ENCODE measurements at regions not wholly inside any gene's neighbourhood (a gene's known extent, or its start where the extent isn't known, plus 50 kb on each side); places are given as distances from the start of the nearest gene placed in this dataset.

GRCh38 chr9:134515026-134515821, 126.4 kb upstream of the COL5A1 start:
- H3K4me1 ChIP-seq (ENCODE audit: control insufficient read depth in 2 of 2, insufficient read depth in 2 of 2, low read length in 1 of 2): no peaks in the 10 kb centered on the region
- no peaks in the 10 kb centered on the region for H3K27me3 ChIP-seq (ENCODE audit: control insufficient read depth in 1 of 2, insufficient read depth in 2 of 2, low read length in 2 of 2)
- peaks cover 0 to 3% of the 10 kb centered on the region in 2 donors for H3K9me3 ChIP-seq (ENCODE audit: control insufficient read depth in 2 of 2, insufficient read depth in 1 of 2, low read depth in 1 of 2, low read length in 1 of 2)
- H3K4me3 ChIP-seq (ENCODE audit: low read depth in 1 of 2, low read length in 2 of 2): no peak overlapping the region
- no peaks in the 10 kb centered on the region for H3K36me3 ChIP-seq (ENCODE audit: control insufficient read depth in 2 of 2, insufficient read depth in 2 of 2, low read length in 1 of 2)
- WGBS, 2 donors: 55 to 63% methylated on average over 14 of the region's 14 CpGs
- no peak overlapping the region for H3K27ac ChIP-seq (ENCODE audit: low read depth in 2 of 2, low read length in 1 of 2)

GRCh38 chr9:134516464-134516863, 125.1 kb upstream of the COL5A1 start:
- H3K27ac ChIP-seq (ENCODE audit: low read depth in 2 of 2, low read length in 1 of 2): no peak overlapping the region
- H3K27me3 ChIP-seq (ENCODE audit: control insufficient read depth in 1 of 2, insufficient read depth in 2 of 2, low read length in 2 of 2): no peaks in the 10 kb centered on the region
- no peaks in the 10 kb centered on the region for H3K36me3 ChIP-seq (ENCODE audit: control insufficient read depth in 2 of 2, insufficient read depth in 2 of 2, low read length in 1 of 2)
- peaks cover 0 to 6% of the 10 kb centered on the region in 2 donors for H3K9me3 ChIP-seq (ENCODE audit: control insufficient read depth in 2 of 2, insufficient read depth in 1 of 2, low read depth in 1 of 2, low read length in 1 of 2)
- no peaks in the 10 kb centered on the region for H3K4me1 ChIP-seq (ENCODE audit: control insufficient read depth in 2 of 2, insufficient read depth in 2 of 2, low read length in 1 of 2)
- H3K4me3 ChIP-seq (ENCODE audit: low read depth in 1 of 2, low read length in 2 of 2): no peak overlapping the region
- 82 to 91% methylated on average over 5 of the region's 5 CpGs for WGBS, 2 donors

- Histone ChIP-seq H3K27me3 (ENCODE audit: control insufficient read depth in 1 of 2, insufficient read depth in 2 of 2, low read length in 2 of 2) (no peaks in the 10 kb centered on the region), H3K27ac (ENCODE audit: low read depth in 2 of 2, low read length in 1 of 2) (no peak overlapping the region), H3K4me3 (ENCODE audit: low read depth in 1 of 2, low read length in 2 of 2) (no peak overlapping the region), H3K36me3 (ENCODE audit: control insufficient read depth in 2 of 2, insufficient read depth in 2 of 2, low read length in 1 of 2) (no peaks in the 10 kb centered on the region), H3K4me1 (ENCODE audit: control insufficient read depth in 2 of 2, insufficient read depth in 2 of 2, low read length in 1 of 2) (no peaks in the 10 kb centered on the region), H3K9me3 (ENCODE audit: control insufficient read depth in 2 of 2, insufficient read depth in 1 of 2, low read depth in 1 of 2, low read length in 1 of 2) (peaks cover 0 to 6% of the 10 kb centered on the region in 2 donors)
- WGBS, 2 donors: 80 to 84% methylated on average over 18 of the region's 18 CpGs
Observed at GRCh38 chr9:134517069-134517680, 124.4 kb upstream of the COL5A1 start.

- no peaks in the 10 kb centered on the region for H3K4me1 ChIP-seq (ENCODE audit: control insufficient read depth in 2 of 2, insufficient read depth in 2 of 2, low read length in 1 of 2)
- no peaks in the 10 kb centered on the region for H3K36me3 ChIP-seq (ENCODE audit: control insufficient read depth in 2 of 2, insufficient read depth in 2 of 2, low read length in 1 of 2)
- WGBS, 2 donors: 75 to 87% methylated on average over 22 to 28 of the region's 28 CpGs
- no peak overlapping the region for H3K27ac ChIP-seq (ENCODE audit: low read depth in 2 of 2, low read length in 1 of 2)
- peaks cover 0 to 6% of the 10 kb centered on the region in 2 donors for H3K9me3 ChIP-seq (ENCODE audit: control insufficient read depth in 2 of 2, insufficient read depth in 1 of 2, low read depth in 1 of 2, low read length in 1 of 2)
- H3K4me3 ChIP-seq (ENCODE audit: low read depth in 1 of 2, low read length in 2 of 2): no peak overlapping the region
- no peaks in the 10 kb centered on the region for H3K27me3 ChIP-seq (ENCODE audit: control insufficient read depth in 1 of 2, insufficient read depth in 2 of 2, low read length in 2 of 2)
Observed at GRCh38 chr9:134518004-134518606, 123.5 kb upstream of the COL5A1 start.

- 78 to 82% methylated on average over 15 of the region's 15 CpGs for WGBS, 2 donors
Observed at GRCh38 chr9:134519375-134520070, 122.1 kb upstream of the COL5A1 start.

GRCh38 chr9:134521817-134522501, 119.6 kb upstream of the COL5A1 start:
- H3K27me3 ChIP-seq (ENCODE audit: control insufficient read depth in 1 of 2, insufficient read depth in 2 of 2, low read length in 2 of 2): no peaks in the 10 kb centered on the region
- 64 to 69% methylated on average over 25 of the region's 25 CpGs for WGBS, 2 donors
- H3K36me3 ChIP-seq (ENCODE audit: control insufficient read depth in 2 of 2, insufficient read depth in 2 of 2, low read length in 1 of 2): no peaks in the 10 kb centered on the region
- peaks cover 0 to 3% of the 10 kb centered on the region in 2 donors for H3K9me3 ChIP-seq (ENCODE audit: control insufficient read depth in 2 of 2, insufficient read depth in 1 of 2, low read depth in 1 of 2, low read length in 1 of 2)
- H3K4me1 ChIP-seq (ENCODE audit: control insufficient read depth in 2 of 2, insufficient read depth in 2 of 2, low read length in 1 of 2): no peaks in the 10 kb centered on the region
- H3K4me3 ChIP-seq (ENCODE audit: low read depth in 1 of 2, low read length in 2 of 2): no peak overlapping the region
- H3K27ac ChIP-seq (ENCODE audit: low read depth in 2 of 2, low read length in 1 of 2): no peak overlapping the region

More at GRCh38 chr9:134519375-134520070, 122.1 kb upstream of the COL5A1 start:
- Histone ChIP-seq H3K27me3 (ENCODE audit: control insufficient read depth in 1 of 2, insufficient read depth in 2 of 2, low read length in 2 of 2) (no peaks in the 10 kb centered on the region), H3K4me3 (ENCODE audit: low read depth in 1 of 2, low read length in 2 of 2) (no peak overlapping the region), H3K27ac (ENCODE audit: low read depth in 2 of 2, low read length in 1 of 2) (no peak overlapping the region), H3K4me1 (ENCODE audit: control insufficient read depth in 2 of 2, insufficient read depth in 2 of 2, low read length in 1 of 2) (no peaks in the 10 kb centered on the region), H3K9me3 (ENCODE audit: control insufficient read depth in 2 of 2, insufficient read depth in 1 of 2, low read depth in 1 of 2, low read length in 1 of 2) (peaks cover 0 to 6% of the 10 kb centered on the region in 2 donors), H3K36me3 (ENCODE audit: control insufficient read depth in 2 of 2, insufficient read depth in 2 of 2, low read length in 1 of 2) (no peaks in the 10 kb centered on the region)

GRCh38 chr9:134522502-134522848, 119.1 kb upstream of the COL5A1 start:
- H3K27me3 ChIP-seq (ENCODE audit: control insufficient read depth in 1 of 2, insufficient read depth in 2 of 2, low read length in 2 of 2): no peaks in the 10 kb centered on the region
- H3K4me1 ChIP-seq (ENCODE audit: control insufficient read depth in 2 of 2, insufficient read depth in 2 of 2, low read length in 1 of 2): no peaks in the 10 kb centered on the region
- H3K36me3 ChIP-seq (ENCODE audit: control insufficient read depth in 2 of 2, insufficient read depth in 2 of 2, low read length in 1 of 2): no peaks in the 10 kb centered on the region
- 85 to 86% methylated on average over 7 of the region's 7 CpGs for WGBS, 2 donors
- no peak overlapping the region for H3K27ac ChIP-seq (ENCODE audit: low read depth in 2 of 2, low read length in 1 of 2)
- no peak overlapping the region for H3K4me3 ChIP-seq (ENCODE audit: low read depth in 1 of 2, low read length in 2 of 2)
- peaks cover 0 to 3% of the 10 kb centered on the region in 2 donors for H3K9me3 ChIP-seq (ENCODE audit: control insufficient read depth in 2 of 2, insufficient read depth in 1 of 2, low read depth in 1 of 2, low read length in 1 of 2)

- no peaks in the 10 kb centered on the region for H3K27me3 ChIP-seq (ENCODE audit: control insufficient read depth in 1 of 2, insufficient read depth in 2 of 2, low read length in 2 of 2)
- H3K36me3 ChIP-seq (ENCODE audit: control insufficient read depth in 2 of 2, insufficient read depth in 2 of 2, low read length in 1 of 2): no peaks in the 10 kb centered on the region
- peaks cover 0 to 3% of the 10 kb centered on the region in 2 donors for H3K9me3 ChIP-seq (ENCODE audit: control insufficient read depth in 2 of 2, insufficient read depth in 1 of 2, low read depth in 1 of 2, low read length in 1 of 2)
- no peaks in the 10 kb centered on the region for H3K4me1 ChIP-seq (ENCODE audit: control insufficient read depth in 2 of 2, insufficient read depth in 2 of 2, low read length in 1 of 2)
- WGBS, 2 donors: 74 to 80% methylated on average over 11 of the region's 11 CpGs
- no peak overlapping the region for H3K27ac ChIP-seq (ENCODE audit: low read depth in 2 of 2, low read length in 1 of 2)
- no peak overlapping the region for H3K4me3 ChIP-seq (ENCODE audit: low read depth in 1 of 2, low read length in 2 of 2)
Observed at GRCh38 chr9:134522976-134523375, 118.6 kb upstream of the COL5A1 start.

Measured in esophagus (tissue), 2 donors.